NCI-H187 (cell line): ENCODE measurements at regions not wholly inside any gene's neighbourhood (a gene's known extent, or its start where the extent isn't known, plus 50 kb on each side); places are given as distances from the start of the nearest gene placed in this dataset.

Experiments
- DNase-seq, 2 experiments: peaks; one replicate each; lab custom pipeline; 2025; lab: John Stamatoyannopoulos, UW

- no peak for DNase-seq
Observed at GRCh38 chr6:40312213-40313015, 274.8 kb downstream of the LRFN2 start.

GRCh38 chr6:40308533-40309306, 278.4 kb downstream of the LRFN2 start:
- peak; percentile 46 to 52 for DNase-seq

GRCh38 chr6:40307712-40308111, 279.5 kb downstream of the LRFN2 start:
- no peak for DNase-seq

- no peak for DNase-seq
Observed at GRCh38 chr6:40302856-40303454, 284.2 kb downstream of the LRFN2 start.

GRCh38 chr6:40299681-40300080, 287.5 kb downstream of the LRFN2 start:
- no peak for DNase-seq

GRCh38 chr6:40298207-40298606, 289.0 kb downstream of the LRFN2 start:
- no peak for DNase-seq

- no peak for DNase-seq
Observed at GRCh38 chr6:40295251-40295950, 291.8 kb downstream of the LRFN2 start.

- no peak for DNase-seq
Observed at GRCh38 chr6:40293460-40294185, 293.5 kb downstream of the LRFN2 start.

GRCh38 chr6:40293060-40293459, 294.1 kb downstream of the LRFN2 start:
- no peak for DNase-seq

- DNase-seq, result no peak
Observed at GRCh38 chr6:40290816-40291215, 296.3 kb downstream of the LRFN2 start.

GRCh38 chr6:40288919-40289318, 298.2 kb downstream of the LRFN2 start:
- DNase-seq, result no peak

GRCh38 chr6:40287296-40287850, 299.8 kb downstream of the LRFN2 start:
- DNase-seq, result no peak

GRCh38 chr6:40286721-40287120, 300.4 kb downstream of the LRFN2 start:
- DNase-seq, result no peak

- DNase-seq, result no peak
Observed at GRCh38 chr6:40285996-40286395, 301.2 kb downstream of the LRFN2 start.

GRCh38 chr6:40285535-40285934, 301.6 kb downstream of the LRFN2 start:
- DNase-seq, result no peak

- no peak for DNase-seq
Observed at GRCh38 chr6:40282986-40283385, 304.2 kb downstream of the LRFN2 start.

GRCh38 chr6:40281402-40281801, 305.8 kb downstream of the LRFN2 start:
- no peak for DNase-seq

- DNase-seq, result no peak
Observed at GRCh38 chr6:40280231-40280630, 306.9 kb downstream of the LRFN2 start.

- no peak for DNase-seq
Observed at GRCh38 chr6:40276141-40276540, 311.0 kb downstream of the LRFN2 start.

- DNase-seq, result no peak
Observed at GRCh38 chr6:40274058-40274457, 313.1 kb downstream of the LRFN2 start.

GRCh38 chr6:40268614-40269013, 318.6 kb downstream of the LRFN2 start:
- DNase-seq, result no peak
